KOPT-K1 (cell line): ENCODE measurements at regions not wholly inside any gene's neighbourhood (a gene's known extent, or its start where the extent isn't known, plus 50 kb on each side); places are given as distances from the start of the nearest gene placed in this dataset.

ENCODE experiments used
- H3K27ac ChIP-seq: fragments of 200-600 bp; sonication (generic); 2 replicates; pipeline ENCODE4 v1.5.1; 2016; ENCODE audit warnings: antibody characterized with exemption, mild to moderate bottlenecking, low read depth, low read length; ENCODE audit not compliant: poor library complexity, severe bottlenecking
- H3K36me3 ChIP-seq: fragments of 200-600 bp; sonication (generic); 2 replicates; pipeline ENCODE4 v1.5.1; 2017; ENCODE audit warnings: antibody characterized with exemption, mild to moderate bottlenecking, low read length, moderate library complexity; ENCODE audit not compliant: insufficient read depth
- H3K9me3 ChIP-seq: fragments of 200-600 bp; sonication (generic); 2 replicates; pipeline ENCODE4 v1.5.1; 2017; ENCODE audit warnings: antibody characterized with exemption, low read length, mild to moderate bottlenecking; ENCODE audit not compliant: insufficient read depth, poor library complexity, severe bottlenecking

DNA sequence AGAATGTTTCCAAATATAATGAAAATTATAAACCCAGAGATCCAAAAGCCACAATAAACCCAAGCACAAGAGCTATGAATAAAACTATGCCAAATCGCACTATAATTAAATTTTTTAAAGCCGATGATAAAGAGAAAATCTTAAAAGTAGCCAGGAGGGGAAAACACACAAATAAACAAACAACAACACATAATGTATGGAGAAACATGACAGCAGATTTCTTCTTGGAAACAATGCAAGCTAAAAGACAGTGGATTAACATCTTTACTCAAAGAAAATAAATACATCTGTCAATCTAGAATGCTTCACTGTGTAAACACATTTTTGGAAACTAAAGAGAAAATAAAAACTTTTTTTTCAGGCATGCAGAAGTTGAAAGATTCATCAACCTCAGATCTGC lies 53.0 kb upstream of the SMOX start:
- Histone ChIP-seq H3K27ac (no peak overlapping the region), H3K36me3 (no peaks in the 10 kb centered on the region), H3K9me3 (no peaks in the 10 kb centered on the region)

DNA sequence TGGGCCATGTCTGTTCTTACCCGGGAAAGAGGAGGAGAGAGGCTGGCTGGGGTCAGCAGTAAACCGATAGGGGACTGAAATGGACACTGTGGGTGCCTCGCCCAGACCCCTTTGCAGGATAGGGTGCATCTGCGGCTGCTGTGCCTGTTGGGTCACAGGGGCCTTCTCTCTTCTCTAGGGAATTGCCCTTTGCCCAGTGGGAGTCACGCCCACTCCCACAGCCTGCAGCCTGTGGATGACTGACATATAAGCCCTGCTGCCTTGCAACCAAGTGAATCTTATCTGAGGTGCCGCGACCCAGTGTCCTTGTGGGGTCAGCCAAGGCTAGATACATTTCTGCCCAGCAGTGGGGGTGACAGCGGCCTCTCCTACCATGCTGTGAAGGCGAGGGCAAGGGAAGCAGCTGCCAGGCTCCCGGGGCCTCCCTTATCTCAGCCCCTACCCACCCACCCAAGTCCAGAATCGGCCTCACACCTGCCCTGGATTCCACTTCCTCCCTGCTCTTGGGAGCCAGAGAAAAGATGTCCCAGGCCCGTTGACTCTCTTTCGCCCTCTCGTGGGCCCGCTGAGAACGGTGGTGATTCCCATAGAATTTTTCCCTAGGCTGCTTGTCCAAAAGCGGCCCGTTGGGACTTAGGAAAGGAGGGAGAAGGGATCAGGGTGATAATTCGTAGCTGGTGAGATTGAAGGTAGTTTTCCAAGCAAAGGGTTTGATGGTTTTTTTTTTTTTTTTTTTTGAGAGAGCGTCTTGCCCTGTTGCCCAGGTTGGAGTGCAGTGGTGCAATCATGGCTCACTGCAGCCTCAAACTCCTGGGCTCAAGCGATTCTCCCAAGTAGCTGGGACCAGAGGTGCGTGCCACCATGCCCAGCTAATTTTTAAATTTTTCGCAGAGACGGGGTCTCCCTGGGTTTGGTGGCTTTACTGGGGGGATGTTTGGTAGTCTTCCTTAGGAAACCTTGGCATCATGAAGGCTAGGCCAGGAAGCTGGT lies 56.8 kb upstream of the SMOX start:
- no peaks in the 10 kb centered on the region for H3K9me3 ChIP-seq
- H3K27ac ChIP-seq: no peak overlapping the region
- no peaks in the 10 kb centered on the region for H3K36me3 ChIP-seq

DNA sequence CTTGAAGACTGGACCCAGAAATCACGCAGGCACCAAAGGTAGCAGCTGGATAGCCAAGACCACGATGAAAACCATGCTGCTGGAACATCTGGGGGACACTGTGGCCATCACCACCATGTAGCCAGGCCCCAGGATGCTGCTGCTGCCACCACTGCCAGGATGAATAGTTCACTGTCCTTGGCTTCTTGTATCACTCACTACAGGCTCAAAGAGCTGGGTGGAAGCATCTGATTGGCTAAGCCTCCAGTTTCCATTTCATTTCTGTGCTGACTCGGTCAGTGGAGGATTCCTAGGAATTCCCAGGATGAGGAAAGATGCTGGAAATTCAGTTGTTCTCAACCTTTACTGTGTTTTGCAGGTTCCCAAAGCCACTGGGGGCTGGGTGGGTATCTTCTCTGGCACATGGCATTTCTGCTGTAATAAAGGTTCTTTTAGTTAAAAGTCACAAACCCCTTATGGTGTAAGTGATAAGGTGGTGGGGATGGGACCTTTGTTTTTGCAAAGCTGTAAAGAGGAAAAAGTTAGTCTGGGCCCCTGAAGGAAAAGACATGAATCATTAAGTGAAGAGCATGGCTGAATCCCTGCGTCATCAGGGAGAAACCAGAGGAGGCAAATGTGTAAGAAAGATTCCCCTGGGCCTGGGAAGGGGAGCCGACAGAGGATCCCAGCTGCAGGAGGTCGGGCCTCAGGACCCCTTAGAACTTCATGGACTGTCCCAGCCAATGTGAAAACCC lies 57.7 kb upstream of the SMOX start:
- no peak overlapping the region for H3K27ac ChIP-seq

DNA sequence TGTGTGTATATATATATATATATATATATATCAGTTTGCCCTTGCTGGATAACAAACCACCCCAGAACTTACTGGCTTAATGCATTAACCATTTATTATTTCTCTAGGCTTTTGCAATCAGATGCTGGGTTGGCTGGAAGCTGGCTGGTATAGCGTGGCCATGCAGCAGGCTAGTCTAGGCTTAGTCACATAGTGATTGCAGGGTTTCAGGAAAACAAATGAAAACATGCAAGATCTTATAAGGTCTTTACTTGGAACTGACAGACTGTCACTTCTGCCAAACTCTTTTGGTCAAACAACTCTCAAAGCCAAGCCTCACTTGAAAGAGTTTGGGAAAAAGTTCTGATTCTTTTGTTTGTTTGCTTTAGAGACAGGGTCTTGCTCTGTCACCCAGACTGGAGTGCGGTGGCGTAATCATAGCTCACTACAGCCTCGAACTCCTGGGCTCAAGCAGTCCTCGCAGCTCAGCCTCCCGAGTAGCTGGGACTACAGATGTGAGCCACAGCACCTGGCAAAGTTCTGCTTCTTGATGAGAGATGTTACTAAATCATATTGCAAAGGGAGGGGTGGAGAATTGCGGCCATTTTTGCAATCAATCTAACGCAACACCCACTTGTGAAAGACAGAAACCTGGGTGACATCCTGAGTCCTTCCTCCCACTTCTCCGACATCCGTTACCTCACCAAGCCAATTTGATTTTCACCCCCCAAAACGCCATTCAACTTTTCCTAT lies 58.7 kb upstream of the SMOX start:
- H3K9me3 ChIP-seq: no peaks in the 10 kb centered on the region
- no peak overlapping the region for H3K27ac ChIP-seq
- no peaks in the 10 kb centered on the region for H3K36me3 ChIP-seq

More for the DNA sequence above, 57.7 kb upstream of the SMOX start:
- H3K9me3 ChIP-seq: no peaks in the 10 kb centered on the region
- no peaks in the 10 kb centered on the region for H3K36me3 ChIP-seq

GRCh38 chr20:4088766-4089165 lies 59.9 kb upstream of the SMOX start:
- H3K36me3 ChIP-seq: no peaks in the 10 kb centered on the region
- no peak overlapping the region for H3K27ac ChIP-seq

DNA sequence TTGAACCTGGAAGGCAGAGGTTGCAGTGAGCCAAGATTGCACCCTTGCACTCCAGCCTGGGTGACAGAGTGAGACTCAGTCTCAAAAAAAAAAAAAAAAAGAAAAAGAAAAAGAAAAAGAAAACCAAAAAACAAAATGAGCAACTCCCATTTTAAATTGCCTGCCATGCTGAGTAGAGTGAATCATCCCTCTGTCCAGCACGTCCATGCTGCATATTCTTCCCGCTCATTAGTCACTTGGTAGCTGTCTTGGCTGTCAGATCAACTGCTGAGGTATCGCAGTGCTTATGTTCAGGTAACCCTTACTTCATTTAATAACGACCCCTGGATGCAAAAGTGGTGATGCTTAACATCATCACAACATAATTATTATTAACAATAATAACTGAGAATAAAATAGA lies 60.7 kb upstream of the SMOX start:
- H3K9me3 ChIP-seq: no peaks in the 10 kb centered on the region
- H3K27ac ChIP-seq: no peak overlapping the region
- H3K36me3 ChIP-seq: no peaks in the 10 kb centered on the region

More at GRCh38 chr20:4088766-4089165, 59.9 kb upstream of the SMOX start:
- H3K9me3 ChIP-seq: no peaks in the 10 kb centered on the region

DNA sequence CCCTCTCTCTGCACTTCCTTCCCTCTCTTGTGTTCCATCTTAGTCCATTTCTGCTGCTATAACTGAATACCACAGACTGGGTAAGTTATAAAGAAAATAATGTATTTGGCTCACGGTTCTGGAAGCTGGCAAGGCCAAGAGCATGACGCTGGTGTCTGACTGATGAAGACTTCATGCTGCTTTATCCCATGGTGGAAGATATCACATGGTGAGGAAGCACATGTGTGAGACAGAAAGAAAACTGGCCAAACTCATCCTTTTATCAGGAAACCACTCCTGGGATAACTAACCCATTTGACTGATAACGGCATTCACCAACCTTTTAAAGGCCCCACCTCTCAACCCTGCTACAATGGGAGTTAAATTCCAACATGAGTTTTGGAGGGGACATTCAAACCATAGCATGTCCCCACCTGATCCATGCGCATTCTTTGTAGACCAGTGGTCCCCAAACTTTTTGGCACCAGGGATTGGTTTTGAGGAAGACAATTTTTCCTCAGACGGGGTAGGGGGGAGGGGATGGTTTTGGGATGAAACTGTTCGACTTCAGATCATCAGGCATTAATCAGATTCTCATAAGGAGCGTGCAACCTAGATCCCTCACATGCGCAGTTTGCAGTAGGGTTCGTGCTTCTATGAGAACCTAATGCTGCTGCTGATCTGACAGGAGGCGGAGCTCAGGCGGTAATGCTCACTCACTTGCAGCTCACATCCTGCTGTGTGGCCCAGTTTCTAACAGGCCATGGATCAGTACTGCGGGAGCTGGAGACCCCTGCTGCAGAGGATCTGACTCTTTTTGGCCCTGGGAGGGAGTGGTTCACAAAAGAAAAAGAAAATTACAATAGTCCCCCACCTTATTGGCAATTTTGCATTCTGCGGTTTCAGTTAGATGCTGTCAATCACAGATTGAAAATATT lies 61.6 kb upstream of the SMOX start:
- Histone ChIP-seq H3K27ac (no peak overlapping the region), H3K36me3 (no peaks in the 10 kb centered on the region), H3K9me3 (no peaks in the 10 kb centered on the region)

DNA sequence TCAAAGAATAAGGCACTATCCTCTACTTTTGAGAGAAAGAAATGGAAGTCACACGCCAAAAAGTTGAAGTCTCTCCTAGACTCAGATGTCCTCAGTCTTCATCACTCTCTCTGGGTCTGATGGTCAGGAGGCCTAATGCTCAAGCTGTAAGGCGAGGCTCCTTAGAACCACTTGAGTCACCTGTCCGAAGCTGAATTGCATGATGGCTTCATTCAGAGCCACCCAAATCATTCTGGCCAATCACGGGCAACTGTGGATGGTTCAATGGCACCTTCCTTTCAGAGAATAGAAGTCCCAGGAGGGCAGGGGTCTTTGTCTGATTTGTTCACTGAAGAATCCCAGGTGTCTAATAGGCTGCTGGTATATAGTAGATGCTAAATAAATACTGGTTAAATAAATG lies 63.9 kb upstream of the SMOX start:
- H3K36me3 ChIP-seq: no peaks in the 10 kb centered on the region
- no peaks in the 10 kb centered on the region for H3K9me3 ChIP-seq
- H3K27ac ChIP-seq: peak overlapping the region; percentile 96

DNA sequence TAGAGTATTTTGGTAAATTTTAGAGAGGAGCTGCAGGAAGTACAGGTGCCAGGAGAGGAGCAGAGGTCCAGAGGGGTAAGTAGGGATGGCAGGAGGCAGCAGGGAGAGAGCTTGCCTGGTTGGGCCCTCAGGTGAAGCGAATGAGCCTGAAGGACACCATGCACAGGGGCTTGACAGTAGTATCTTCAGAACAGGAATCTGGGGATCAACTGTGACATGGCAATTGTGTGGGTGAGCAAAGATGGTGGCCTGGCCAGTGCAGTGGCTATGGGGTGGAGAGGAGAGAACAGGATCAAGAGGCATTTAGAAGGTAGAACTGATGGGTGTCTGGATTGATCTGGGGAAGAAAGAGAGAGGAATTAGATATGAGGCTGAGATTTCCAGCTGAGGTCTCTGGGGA lies 64.5 kb upstream of the SMOX start:
- Histone ChIP-seq H3K27ac (peak overlapping the region; percentile 96), H3K36me3 (no peaks in the 10 kb centered on the region), H3K9me3 (no peaks in the 10 kb centered on the region)

- Histone ChIP-seq H3K9me3 (no peaks in the 10 kb centered on the region), H3K27ac (peak overlapping the region; percentile 96), H3K36me3 (no peaks in the 10 kb centered on the region)
These were observed 65.3 kb upstream of the SMOX start for GRCh38 chr20:4083098-4083865.

- Histone ChIP-seq H3K36me3 (no peaks in the 10 kb centered on the region), H3K27ac (peak overlapping the region; percentile 96)
These were observed 66.1 kb upstream of the SMOX start for GRCh38 chr20:4082406-4083097.

DNA sequence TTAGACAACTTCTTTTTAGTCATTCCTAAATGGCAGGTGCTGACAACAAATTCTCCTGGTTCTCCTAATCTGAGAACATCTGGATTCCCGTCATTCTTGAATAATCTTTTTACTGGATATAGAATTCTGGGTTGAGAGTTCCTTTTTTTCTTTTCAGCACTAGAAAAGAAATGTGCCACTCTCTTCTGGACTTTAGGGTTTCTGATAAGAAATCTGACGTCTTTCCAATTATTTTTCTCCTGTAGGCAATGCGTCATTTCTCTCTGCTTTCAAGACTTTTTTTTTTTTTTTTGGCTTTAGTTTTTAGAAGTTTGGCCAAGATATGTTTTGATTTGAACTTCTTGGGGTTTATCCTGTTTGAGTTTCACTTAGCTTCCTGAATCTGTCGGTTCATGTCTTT lies 66.1 kb upstream of the RNF24 start:
- no peaks in the 10 kb centered on the region for H3K9me3 ChIP-seq
- peak overlapping the region; percentile 96 for H3K27ac ChIP-seq
- H3K36me3 ChIP-seq: no peaks in the 10 kb centered on the region

More at GRCh38 chr20:4082406-4083097, 66.1 kb upstream of the SMOX start:
- no peaks in the 10 kb centered on the region for H3K9me3 ChIP-seq

GRCh38 chr20:4076671-4077070 lies 61.3 kb upstream of the RNF24 start:
- Histone ChIP-seq H3K9me3 (no peaks in the 10 kb centered on the region), H3K36me3 (no peaks in the 10 kb centered on the region), H3K27ac (no peak overlapping the region)
